Trophoblast cell (in vitro differentiated cells and primary cell): ENCODE measurements at regions not wholly inside any gene's neighbourhood (a gene's known extent, or its start where the extent isn't known, plus 50 kb on each side); places are given as distances from the start of the nearest gene placed in this dataset.

Experiments
- DNase-seq, 2 donors: peaks; one replicate each; pipeline ENCODE4 v3.0.0-alpha.2; 2016
- H2AFZ ChIP-seq: 2 replicates; pipeline ENCODE4 v1.6.1; 2013; ENCODE audit warnings: low read length, moderate library complexity, mild to moderate bottlenecking; ENCODE audit not compliant: insufficient read depth, poor library complexity
- H2AK5ac ChIP-seq: 2 replicates; pipeline ENCODE4 v1.6.1; 2013; ENCODE audit warnings: mild to moderate bottlenecking, low read length
- H2BK120ac ChIP-seq: 2 replicates; pipeline ENCODE4 v1.6.1; 2013; ENCODE audit warnings: low read length, mild to moderate bottlenecking, moderate library complexity; ENCODE audit not compliant: insufficient read depth, poor library complexity
- H2BK12ac ChIP-seq: 2 replicates; pipeline ENCODE4 v1.6.1; 2013; ENCODE audit warnings: mild to moderate bottlenecking, low read length, moderate library complexity
- H2BK5ac ChIP-seq: 2 replicates; pipeline ENCODE4 v1.6.1; 2013; ENCODE audit warnings: low read length, low read depth, moderate library complexity, mild to moderate bottlenecking; ENCODE audit not compliant: poor library complexity
- H3K14ac ChIP-seq: 2 replicates; pipeline ENCODE4 v1.6.1; 2013; ENCODE audit warnings: mild to moderate bottlenecking, low read length
- H3K18ac ChIP-seq: 2 replicates; pipeline ENCODE4 v1.6.1; 2013; ENCODE audit warnings: mild to moderate bottlenecking, low read length
- H3K23ac ChIP-seq: 2 replicates; pipeline ENCODE4 v1.6.1; 2013; ENCODE audit warnings: low read length
- H3K27ac ChIP-seq: 2 replicates; pipeline ENCODE4 v1.5.1; 2013; ENCODE audit warnings: low read depth, mild to moderate bottlenecking, inconsistent platforms, low read length, moderate library complexity
- H3K27me3 ChIP-seq: 2 replicates; pipeline ENCODE4 v1.6.1; 2013; ENCODE audit warnings: inconsistent platforms, mild to moderate bottlenecking, low read length, moderate library complexity; ENCODE audit not compliant: insufficient read depth
- H3K36me3 ChIP-seq, 2 experiments: 1 replicate in 1 of 2; 2 replicates in 1 of 2; pipeline ENCODE4 v1.6.1; 2013; ENCODE audit warnings: low read length in 2 of 2, mild to moderate bottlenecking in 2 of 2, moderate library complexity in 1 of 2; ENCODE audit not compliant: insufficient read depth in 2 of 2, control insufficient read depth in 1 of 2
- H3K4ac ChIP-seq: 2 replicates; pipeline ENCODE4 v1.6.1; 2013; ENCODE audit warnings: low read depth, mild to moderate bottlenecking, low read length, moderate library complexity
- H3K4me1 ChIP-seq, 2 experiments: 1 replicate in 1 of 2; 2 replicates in 1 of 2; pipeline ENCODE4 v1.6.1; 2013; ENCODE audit warnings: low read length in 2 of 2, mild to moderate bottlenecking in 2 of 2, moderate library complexity in 1 of 2; ENCODE audit not compliant: insufficient read depth in 2 of 2, control insufficient read depth in 1 of 2
- H3K4me2 ChIP-seq: 2 replicates; pipeline ENCODE4 v1.6.1; 2013; ENCODE audit warnings: inconsistent platforms, mild to moderate bottlenecking, low read length, moderate library complexity
- H3K4me3 ChIP-seq: 2 replicates; pipeline ENCODE4 v1.5.1; 2013; ENCODE audit warnings: mild to moderate bottlenecking, low read depth, low read length, inconsistent platforms
- H3K79me1 ChIP-seq: one replicate; pipeline ENCODE4 v1.6.1; 2013; ENCODE audit warnings: low read length
- H3K79me2 ChIP-seq: 2 replicates; pipeline ENCODE4 v1.6.1; 2013; ENCODE audit warnings: low read length, mild to moderate bottlenecking; ENCODE audit not compliant: control insufficient read depth, insufficient read depth, poor library complexity
- H3K9ac ChIP-seq: 2 replicates; pipeline ENCODE4 v1.6.1; 2013; ENCODE audit warnings: mild to moderate bottlenecking, low read length
- H3K9me3 ChIP-seq: 2 replicates; pipeline ENCODE4 v1.6.1; 2013; ENCODE audit warnings: low read depth, mild to moderate bottlenecking, control low read depth, inconsistent platforms, low read length; ENCODE audit not compliant: insufficient read depth
- H4K12ac ChIP-seq: 2 replicates; pipeline ENCODE4 v1.6.1; 2013; ENCODE audit warnings: low read depth, mild to moderate bottlenecking, low read length, moderate library complexity
- H4K8ac ChIP-seq: 2 replicates; pipeline ENCODE4 v1.6.1; 2013; ENCODE audit warnings: low read depth, mild to moderate bottlenecking, low read length, moderate library complexity
- H4K91ac ChIP-seq: one replicate; pipeline ENCODE4 v1.6.1; 2013; ENCODE audit warnings: low read depth, mild to moderate bottlenecking, low read length, moderate library complexity
- WGBS: extraction: QIAGEN DNeasy Blood & Tissue Kit; methylation state at CpG from one replicate; pipeline ENCODE4 v1.1.7; 2013; ENCODE audit warnings: missing lambda C conversion rate; ENCODE audit not compliant: insufficient read length, insufficient coverage; ENCODE audit errors: extremely low coverage; 5-methylcytosine and 5-hydroxymethylcytosine counted together

DNA sequence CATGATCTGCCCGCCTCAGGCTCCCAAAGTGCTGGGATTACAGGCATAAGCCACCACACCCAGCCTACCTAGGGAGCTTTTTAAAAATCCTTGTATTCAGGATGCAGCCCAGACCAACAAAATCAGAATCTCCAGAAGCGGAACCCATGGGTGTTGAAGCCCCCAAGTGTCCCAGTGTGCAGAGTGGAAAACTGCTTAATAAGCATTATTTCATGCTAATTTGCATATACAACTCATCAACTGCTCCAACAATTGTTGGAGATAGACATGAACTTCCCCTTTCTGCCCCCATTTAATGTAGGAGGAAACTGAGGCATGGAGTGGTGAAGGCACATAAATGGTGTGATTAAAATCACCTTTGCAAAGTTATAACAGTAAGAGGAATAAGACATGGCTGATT lies 84.3 kb upstream of the C16orf82 start:
- Histone ChIP-seq H2BK12ac (no peak overlapping the region), H2AFZ (no peak overlapping the region), H3K27me3 (no peaks in the 10 kb centered on the region), H3K18ac (no peak overlapping the region), H3K79me1 (no peaks in the 10 kb centered on the region), H4K12ac (no peak overlapping the region), H3K4me1 (no peaks in the 10 kb centered on the region), H3K27ac (no peak overlapping the region), H3K4ac (no peak overlapping the region), H2BK5ac (no peak overlapping the region), H3K36me3 (no peaks in the 10 kb centered on the region), H3K9ac (no peak overlapping the region), H3K23ac (no peak overlapping the region), H3K14ac (no peak overlapping the region), H3K4me2 (no peak overlapping the region), H2BK120ac (no peak overlapping the region), H4K91ac (no peak overlapping the region), H4K8ac (no peak overlapping the region), H3K4me3 (no peak overlapping the region), H3K9me3 (peaks cover 2% of the 10 kb centered on the region), H2AK5ac (no peak overlapping the region), H3K79me2 (no peaks in the 10 kb centered on the region)
- no peak for DNase-seq
- WGBS = no CpG with 5 or more reads among the region's 2 CpGs

DNA sequence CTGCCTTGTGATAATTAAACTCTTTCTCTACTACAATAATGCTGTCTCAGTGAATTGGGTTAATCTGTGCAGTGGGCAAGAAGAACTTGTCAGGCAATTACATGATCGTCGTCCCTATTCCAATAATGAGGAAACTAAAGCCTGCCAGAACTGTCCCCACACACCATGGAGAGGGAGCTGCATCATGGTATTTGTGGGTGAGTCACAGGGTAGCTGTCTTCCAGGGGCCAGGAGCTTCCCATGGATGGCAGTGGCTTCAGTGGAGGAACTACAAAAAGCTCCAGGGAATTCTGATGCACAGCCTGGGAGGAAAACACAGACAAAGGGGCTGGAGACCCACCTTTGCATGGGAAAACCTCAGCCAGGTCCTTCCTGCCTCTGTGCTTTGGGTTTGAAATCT lies 83.3 kb upstream of the C16orf82 start:
- Histone ChIP-seq H3K27me3 (no peaks in the 10 kb centered on the region), H3K18ac (no peak overlapping the region), H3K27ac (no peak overlapping the region), H3K4me3 (no peak overlapping the region), H2BK120ac (no peak overlapping the region), H3K23ac (no peak overlapping the region), H2AK5ac (no peak overlapping the region), H3K79me2 (no peaks in the 10 kb centered on the region), H4K8ac (no peak overlapping the region), H3K14ac (no peak overlapping the region), H3K4me2 (no peak overlapping the region), H2AFZ (no peak overlapping the region), H3K36me3 (no peaks in the 10 kb centered on the region), H4K91ac (no peak overlapping the region), H2BK12ac (no peak overlapping the region), H3K79me1 (no peaks in the 10 kb centered on the region), H3K9ac (no peak overlapping the region), H2BK5ac (no peak overlapping the region), H3K4ac (no peak overlapping the region), H4K12ac (no peak overlapping the region), H3K9me3 (peaks cover 2% of the 10 kb centered on the region), H3K4me1 (no peaks in the 10 kb centered on the region)
- no CpG with 5 or more reads among the region's 2 CpGs for WGBS
- DNase-seq = no peak

- Histone ChIP-seq H3K9ac (no peak overlapping the region), H3K79me2 (no peaks in the 10 kb centered on the region), H3K27me3 (no peaks in the 10 kb centered on the region), H3K4ac (no peak overlapping the region), H3K4me2 (no peak overlapping the region), H2AK5ac (no peak overlapping the region), H3K79me1 (no peaks in the 10 kb centered on the region), H3K9me3 (peaks cover 2% of the 10 kb centered on the region), H3K36me3 (no peaks in the 10 kb centered on the region), H3K27ac (no peak overlapping the region), H2BK5ac (no peak overlapping the region), H3K4me1 (no peaks in the 10 kb centered on the region), H2AFZ (no peak overlapping the region), H4K8ac (no peak overlapping the region), H4K12ac (no peak overlapping the region), H3K18ac (no peak overlapping the region), H2BK12ac (no peak overlapping the region), H3K23ac (no peak overlapping the region), H3K14ac (no peak overlapping the region), H2BK120ac (no peak overlapping the region), H3K4me3 (no peak overlapping the region), H4K91ac (no peak overlapping the region)
- WGBS = no CpG with 5 or more reads among the region's 17 CpGs
- no peak for DNase-seq
These were observed 81.3 kb upstream of the C16orf82 start for GRCh38 chr16:26985100-26986065.

- no peak overlapping the region for H3K23ac ChIP-seq
- no peak overlapping the region for H2BK5ac ChIP-seq
- no peak overlapping the region for H3K4ac ChIP-seq
- H4K12ac ChIP-seq = no peak overlapping the region
- no peaks in the 10 kb centered on the region for H3K4me1 ChIP-seq
- H3K4me2 ChIP-seq = no peak overlapping the region
- no peak overlapping the region for H4K91ac ChIP-seq
- H3K9ac ChIP-seq = no peak overlapping the region
- DNase-seq = no peak
- H3K18ac ChIP-seq = no peak overlapping the region
- no peak overlapping the region for H2BK120ac ChIP-seq
- no peaks in the 10 kb centered on the region for H3K27me3 ChIP-seq
- no peaks in the 10 kb centered on the region for H3K36me3 ChIP-seq
- no peak overlapping the region for H3K14ac ChIP-seq
- no peaks in the 10 kb centered on the region for H3K79me2 ChIP-seq
- no peak overlapping the region for H2BK12ac ChIP-seq
- H3K79me1 ChIP-seq = no peaks in the 10 kb centered on the region
- no peak overlapping the region for H3K4me3 ChIP-seq
- no peak overlapping the region for H3K27ac ChIP-seq
- no peak overlapping the region for H2AK5ac ChIP-seq
- peaks cover 2% of the 10 kb centered on the region for H3K9me3 ChIP-seq
- no peak overlapping the region for H2AFZ ChIP-seq
- H4K8ac ChIP-seq = no peak overlapping the region
- WGBS = no CpG with 5 or more reads among the region's 7 CpGs
These were observed 79.1 kb upstream of the C16orf82 start for GRCh38 chr16:26987597-26988010.
